ENCODE measurements at regions not wholly inside any gene's neighbourhood (a gene's known extent, or its start where the extent isn't known, plus 50 kb on each side); places are given as distances from the start of the nearest gene placed in this dataset.

GRCh38 chr6:142682985-142683384, 262.0 kb downstream of the HIVEP2 start:
- TF ChIP-seq CTCF (IDR thresholded peaks at IDR 0.05; ENCODE audit: low read depth, low read length), result no peak
- H3K4me3 ChIP-seq (replicated peaks in 1 of 2; ENCODE audit: low read depth in 2 of 2, low read length in 2 of 2), result no peak overlapping the region
- no peak for DNase-seq (ENCODE audit: low read depth in 2 of 2)

- no peak overlapping the region for H3K4me3 ChIP-seq (replicated peaks in 1 of 2; ENCODE audit: low read depth in 2 of 2, low read length in 2 of 2)
- TF ChIP-seq CTCF (IDR thresholded peaks at IDR 0.05; ENCODE audit: low read depth, low read length), result no peak
- DNase-seq (ENCODE audit: low read depth in 2 of 2), result no peak
Observed at GRCh38 chr6:142683714-142684141, 261.2 kb downstream of the HIVEP2 start.

- no peak overlapping the region for H3K4me3 ChIP-seq (replicated peaks in 1 of 2; ENCODE audit: low read depth in 2 of 2, low read length in 2 of 2)
- DNase-seq (ENCODE audit: low read depth in 2 of 2), result no peak
- TF ChIP-seq CTCF (IDR thresholded peaks at IDR 0.05; ENCODE audit: low read depth, low read length), result no peak
Observed at GRCh38 chr6:142684371-142684770, 260.6 kb downstream of the HIVEP2 start.

GRCh38 chr6:142685852-142686506, 259.0 kb downstream of the HIVEP2 start:
- DNase-seq (ENCODE audit: low read depth in 2 of 2), result no peak
- no peak for TF ChIP-seq CTCF (IDR thresholded peaks at IDR 0.05; ENCODE audit: low read depth, low read length)
- no peak overlapping the region for H3K4me3 ChIP-seq (replicated peaks in 1 of 2; ENCODE audit: low read depth in 2 of 2, low read length in 2 of 2)

- TF ChIP-seq CTCF (IDR thresholded peaks at IDR 0.05; ENCODE audit: low read depth, low read length), result no peak
- no peak for DNase-seq (ENCODE audit: low read depth in 2 of 2)
- no peak overlapping the region for H3K4me3 ChIP-seq (replicated peaks in 1 of 2; ENCODE audit: low read depth in 2 of 2, low read length in 2 of 2)
Observed at GRCh38 chr6:142686507-142686887, 258.5 kb downstream of the HIVEP2 start.

GRCh38 chr6:142692942-142693341, 252.0 kb downstream of the HIVEP2 start:
- no peak overlapping the region for H3K4me3 ChIP-seq (replicated peaks in 1 of 2; ENCODE audit: low read depth in 2 of 2, low read length in 2 of 2)

More at GRCh38 chr6:142692942-142693341, 252.0 kb downstream of the HIVEP2 start:
- TF ChIP-seq CTCF (IDR thresholded peaks at IDR 0.05; ENCODE audit: low read depth, low read length), result peak; percentile 84
- peak; percentile 90 to 96 for DNase-seq (ENCODE audit: low read depth in 2 of 2)

Measured in cardiac fibroblast (primary cell).